Mucosa of stomach (tissue), 1 donor: ENCODE measurements at regions not wholly inside any gene's neighbourhood (a gene's known extent, or its start where the extent isn't known, plus 50 kb on each side); places are given as distances from the start of the nearest gene placed in this dataset.

Source experiments
- H3K27me3 ChIP-seq: one replicate; pipeline ENCODE4 v1.7.0; 2013; ENCODE audit warnings: mild to moderate bottlenecking, low read length; ENCODE audit not compliant: control insufficient read depth, insufficient read depth
- H3K36me3 ChIP-seq: one replicate; pipeline ENCODE4 v1.7.0; 2013; ENCODE audit warnings: low read length; ENCODE audit not compliant: control insufficient read depth, insufficient read depth
- H3K4me1 ChIP-seq: one replicate; pipeline ENCODE4 v1.7.0; 2013; ENCODE audit warnings: mild to moderate bottlenecking, low read length; ENCODE audit not compliant: control insufficient read depth, insufficient read depth
- H3K4me3 ChIP-seq: one replicate; pipeline ENCODE4 v1.7.0; 2013; ENCODE audit warnings: low read length
- H3K9ac ChIP-seq: one replicate; pipeline ENCODE4 v1.7.0; 2013; ENCODE audit warnings: mild to moderate bottlenecking, low read length, moderate library complexity
- H3K9me3 ChIP-seq: one replicate; pipeline ENCODE4 v1.7.0; 2013; ENCODE audit warnings: mild to moderate bottlenecking, low read length, moderate library complexity; ENCODE audit not compliant: control insufficient read depth
- donor health status: Pancreatic carcinoma.

DNA sequence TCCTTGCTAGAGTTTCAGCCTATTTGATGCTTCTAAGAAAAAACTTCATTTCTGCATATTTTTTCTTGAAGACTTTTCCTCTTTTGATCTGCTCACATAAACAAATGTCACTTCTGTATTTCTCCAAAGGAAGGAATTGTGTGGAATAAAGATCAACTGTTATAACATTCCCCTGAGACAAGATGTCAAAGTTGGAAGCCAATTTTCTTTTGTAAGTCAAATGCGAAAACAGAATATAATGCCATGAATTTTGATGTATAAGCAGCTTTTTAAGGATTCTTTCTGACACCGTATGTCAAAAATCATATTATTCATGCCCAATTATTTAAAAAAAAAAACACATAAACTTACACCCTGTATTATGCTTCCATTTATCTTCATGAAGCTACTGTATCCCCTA is 70.3 kb upstream of the NHSL1 start:
- Histone ChIP-seq H3K9ac (peak overlapping the region; percentile 69), H3K27me3 (no peaks in the 10 kb centered on the region), H3K36me3 (no peaks in the 10 kb centered on the region), H3K4me1 (peaks cover 5% of the 10 kb centered on the region), H3K4me3 (no peak overlapping the region), H3K9me3 (no peaks in the 10 kb centered on the region)

DNA sequence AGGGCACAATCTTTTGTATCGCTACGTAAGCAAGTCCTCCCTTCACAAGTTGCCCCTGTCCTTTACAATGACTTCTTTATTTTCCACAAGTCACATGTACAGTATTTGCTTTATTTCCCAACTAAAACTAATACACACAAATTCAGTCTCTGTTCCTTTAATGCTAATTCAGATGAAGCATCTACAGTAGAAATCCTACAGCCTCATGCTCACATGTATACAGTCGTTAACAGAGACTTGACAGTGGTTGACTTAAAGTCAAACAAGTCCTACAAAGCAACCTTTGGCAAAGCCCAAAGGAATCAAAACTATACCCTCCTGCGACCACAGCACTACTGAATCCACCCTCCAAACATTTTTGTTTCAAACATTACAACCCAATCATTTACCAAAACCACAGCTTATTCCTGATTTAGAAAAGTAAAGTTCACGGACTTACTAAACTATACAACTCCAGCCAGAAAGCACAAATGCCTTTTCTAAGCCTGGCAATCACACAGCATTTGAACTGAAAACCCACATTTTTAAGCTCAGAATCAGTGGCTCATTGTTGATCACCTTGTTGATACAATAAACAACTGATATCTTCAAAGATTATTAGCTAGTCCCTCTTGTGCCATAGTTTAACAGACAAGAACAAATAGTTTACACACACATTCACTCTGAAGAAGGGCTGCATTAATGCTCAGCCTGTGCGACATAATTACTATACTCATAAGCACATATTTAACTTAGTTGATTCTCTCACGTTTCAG is 70.9 kb upstream of the NHSL1 start:
- Histone ChIP-seq H3K4me1 (peaks cover 5% of the 10 kb centered on the region), H3K36me3 (no peaks in the 10 kb centered on the region), H3K4me3 (peak overlapping the region; percentile 39), H3K27me3 (no peaks in the 10 kb centered on the region), H3K9ac (peak overlapping the region; percentile 69), H3K9me3 (no peaks in the 10 kb centered on the region)

DNA sequence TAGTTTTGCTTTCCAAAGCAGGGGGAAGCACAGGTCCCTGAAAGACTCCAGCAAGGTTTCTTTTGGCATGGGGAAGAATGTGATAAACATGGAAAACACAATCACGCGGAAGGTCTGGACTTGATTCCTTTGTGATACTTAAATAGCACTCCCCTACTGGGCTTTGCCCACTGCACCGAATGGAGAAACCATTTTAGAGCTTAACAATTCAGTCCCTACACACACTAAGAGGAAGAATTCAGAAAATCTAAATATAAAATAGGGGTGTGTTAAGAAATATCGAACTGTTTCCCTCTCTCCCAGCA is 71.4 kb upstream of the NHSL1 start:
- Histone ChIP-seq H3K4me3 (peak overlapping the region; percentile 39), H3K27me3 (no peaks in the 10 kb centered on the region), H3K9ac (peak overlapping the region; percentile 69), H3K36me3 (no peaks in the 10 kb centered on the region), H3K9me3 (no peaks in the 10 kb centered on the region), H3K4me1 (peaks cover 5% of the 10 kb centered on the region)

- peak overlapping the region; percentile 39 for H3K4me3 ChIP-seq
These were observed 71.9 kb upstream of the NHSL1 start for GRCh38 chr6:138571181-138571580.

GRCh38 chr6:138571585-138572166 is 72.4 kb upstream of the NHSL1 start:
- no peaks in the 10 kb centered on the region for H3K9me3 ChIP-seq
- H3K27me3 ChIP-seq = no peaks in the 10 kb centered on the region
- H3K4me3 ChIP-seq = peak overlapping the region; percentile 39
- peaks cover 5% of the 10 kb centered on the region for H3K4me1 ChIP-seq
- H3K36me3 ChIP-seq = no peaks in the 10 kb centered on the region
- H3K9ac ChIP-seq = peak overlapping the region; percentile 69

More at GRCh38 chr6:138571181-138571580, 71.9 kb upstream of the NHSL1 start:
- no peaks in the 10 kb centered on the region for H3K9me3 ChIP-seq
- no peaks in the 10 kb centered on the region for H3K36me3 ChIP-seq
- peak overlapping the region; percentile 69 for H3K9ac ChIP-seq
- no peaks in the 10 kb centered on the region for H3K27me3 ChIP-seq
- peaks cover 5% of the 10 kb centered on the region for H3K4me1 ChIP-seq

DNA sequence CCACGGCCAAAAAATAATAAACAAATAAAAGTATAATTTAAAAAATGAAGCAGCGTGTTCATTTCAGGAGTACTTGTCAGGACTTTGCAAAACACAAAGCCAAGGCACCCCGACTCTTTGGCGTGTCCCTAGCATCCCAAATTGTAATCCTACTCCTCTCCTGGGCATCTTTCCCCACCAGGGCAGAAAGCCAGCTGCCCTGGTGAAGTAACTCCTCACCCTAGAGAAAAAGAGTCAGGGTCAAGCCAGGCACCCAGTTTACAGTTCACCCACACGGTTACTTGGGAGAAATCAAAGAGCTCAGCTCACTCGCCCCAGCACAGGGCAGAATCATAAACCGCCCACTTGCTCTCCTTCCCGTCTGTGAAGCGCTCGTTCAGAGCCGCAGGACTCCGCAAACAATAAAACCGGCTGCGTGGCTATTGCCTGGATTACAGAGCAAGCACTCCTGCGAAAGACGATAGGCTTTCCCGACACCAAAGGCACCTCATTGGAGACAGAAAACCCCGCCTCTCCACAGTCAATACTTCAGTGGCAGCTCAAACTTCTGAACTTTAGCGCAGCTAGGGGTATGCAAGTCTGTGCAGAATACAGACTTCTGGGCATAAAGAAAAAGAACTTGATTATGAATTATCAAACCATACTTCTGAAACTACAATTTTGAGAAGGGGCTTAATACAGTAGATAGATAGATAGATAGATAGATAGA is 73.0 kb upstream of the NHSL1 start:
- Histone ChIP-seq H3K27me3 (no peaks in the 10 kb centered on the region), H3K4me3 (peak overlapping the region; percentile 39), H3K9me3 (no peaks in the 10 kb centered on the region), H3K9ac (peak overlapping the region; percentile 69), H3K4me1 (peaks cover 10% of the 10 kb centered on the region), H3K36me3 (no peaks in the 10 kb centered on the region)

DNA sequence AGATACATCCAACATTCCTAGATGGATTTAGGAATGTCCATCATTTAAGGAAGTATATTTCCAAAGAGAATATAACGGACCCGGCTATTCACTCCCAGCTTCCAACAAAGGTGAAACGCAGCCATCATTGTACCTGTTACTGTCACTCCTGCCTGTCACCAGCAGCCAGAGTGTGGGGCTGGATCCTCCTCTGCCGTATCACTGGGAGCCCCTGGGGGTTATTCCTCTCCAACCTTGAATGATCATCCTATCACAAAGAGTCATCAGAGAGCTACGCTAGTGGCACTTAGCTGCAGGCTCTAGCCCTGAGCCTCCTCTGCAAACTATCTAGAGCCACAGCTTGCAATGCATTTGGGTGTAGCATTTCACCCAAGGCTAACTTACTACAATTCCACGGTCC is 73.6 kb upstream of the NHSL1 start:
- Histone ChIP-seq H3K9ac (no peak overlapping the region), H3K27me3 (no peaks in the 10 kb centered on the region), H3K36me3 (no peaks in the 10 kb centered on the region), H3K9me3 (no peaks in the 10 kb centered on the region), H3K4me3 (no peak overlapping the region), H3K4me1 (peaks cover 12% of the 10 kb centered on the region)

DNA sequence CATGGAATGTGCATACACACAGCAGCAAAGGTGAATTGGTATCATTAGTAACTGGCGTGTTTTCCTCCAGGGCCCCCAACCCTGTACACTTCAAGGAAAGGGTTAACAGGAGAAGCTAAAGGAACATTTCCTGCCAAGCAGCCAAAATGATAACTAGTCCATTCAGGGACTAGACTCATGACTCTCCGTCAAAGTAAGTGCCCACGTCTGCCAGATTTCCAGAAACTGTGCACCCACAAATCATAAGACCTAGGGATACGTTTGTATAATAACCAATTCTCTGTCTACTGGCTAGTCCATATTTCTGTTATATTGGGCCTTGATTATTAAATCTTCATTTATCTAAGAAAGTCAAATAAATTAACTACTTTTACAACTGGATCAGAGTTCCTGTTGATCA is 76.0 kb upstream of the NHSL1 start:
- Histone ChIP-seq H3K9ac (no peak overlapping the region), H3K4me1 (peaks cover 12% of the 10 kb centered on the region), H3K9me3 (no peaks in the 10 kb centered on the region), H3K36me3 (no peaks in the 10 kb centered on the region), H3K4me3 (no peak overlapping the region), H3K27me3 (no peaks in the 10 kb centered on the region)

- Histone ChIP-seq H3K9me3 (no peaks in the 10 kb centered on the region), H3K27me3 (no peaks in the 10 kb centered on the region), H3K4me3 (no peak overlapping the region), H3K4me1 (peaks cover 12% of the 10 kb centered on the region), H3K36me3 (no peaks in the 10 kb centered on the region), H3K9ac (no peak overlapping the region)
These were observed 77.0 kb upstream of the NHSL1 start for GRCh38 chr6:138576313-138576712.

DNA sequence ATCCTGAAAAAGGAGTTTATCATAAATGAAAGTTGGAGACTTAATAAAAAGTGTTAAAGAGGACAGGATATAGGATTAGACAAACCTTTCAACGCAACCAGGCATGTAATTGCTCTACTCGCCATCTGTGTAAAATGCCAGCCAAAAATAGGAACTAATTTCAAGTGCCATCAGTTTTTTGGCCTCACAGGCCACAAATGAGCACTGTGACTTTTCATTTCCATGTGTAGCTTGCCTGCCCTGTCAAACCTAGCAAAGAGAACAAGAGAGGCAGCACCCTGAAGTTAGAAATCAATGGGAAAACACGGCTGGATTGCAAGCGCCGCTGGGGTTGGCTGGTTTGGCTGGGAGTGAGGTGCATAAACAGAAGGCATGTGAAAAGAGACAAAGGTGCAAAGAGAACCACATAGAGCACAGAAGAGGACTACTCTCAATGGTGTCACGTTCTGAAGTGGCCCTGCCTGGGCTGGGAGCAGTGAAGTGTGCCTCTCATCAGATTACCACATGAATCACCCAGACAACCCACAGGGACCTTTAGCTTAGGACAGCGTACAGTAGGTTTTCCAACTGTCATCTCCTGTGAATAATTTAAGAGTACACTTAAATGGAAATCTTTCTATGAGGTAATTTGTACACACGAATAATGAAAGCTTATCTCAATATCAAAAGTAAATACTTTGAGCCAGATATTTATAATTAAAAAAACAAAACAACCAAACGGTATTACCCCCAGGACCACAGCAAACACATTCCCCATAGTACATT is 78.0 kb upstream of the NHSL1 start:
- H3K9ac ChIP-seq = no peak overlapping the region
- H3K27me3 ChIP-seq = no peaks in the 10 kb centered on the region

GRCh38 chr6:138580040-138580439 is 80.7 kb upstream of the NHSL1 start:
- H3K4me1 ChIP-seq = peaks cover 7% of the 10 kb centered on the region
- no peaks in the 10 kb centered on the region for H3K9me3 ChIP-seq
- no peak overlapping the region for H3K9ac ChIP-seq
- H3K36me3 ChIP-seq = no peaks in the 10 kb centered on the region
- H3K27me3 ChIP-seq = no peaks in the 10 kb centered on the region
- no peak overlapping the region for H3K4me3 ChIP-seq

More for the DNA sequence above, 78.0 kb upstream of the NHSL1 start:
- Histone ChIP-seq H3K36me3 (no peaks in the 10 kb centered on the region), H3K4me1 (peaks cover 12% of the 10 kb centered on the region), H3K4me3 (no peak overlapping the region), H3K9me3 (no peaks in the 10 kb centered on the region)

GRCh38 chr6:138580801-138581200 is 81.5 kb upstream of the NHSL1 start:
- Histone ChIP-seq H3K9ac (no peak overlapping the region), H3K36me3 (no peaks in the 10 kb centered on the region), H3K4me1 (peaks cover 7% of the 10 kb centered on the region), H3K27me3 (no peaks in the 10 kb centered on the region), H3K4me3 (no peak overlapping the region), H3K9me3 (no peaks in the 10 kb centered on the region)
